Mucosa of rectum (tissue), 2 donors: ENCODE measurements at regions not wholly inside any gene's neighbourhood (a gene's known extent, or its start where the extent isn't known, plus 50 kb on each side); places are given as distances from the start of the nearest gene placed in this dataset.

Source experiments
- H3K27ac ChIP-seq, 2 donors: one replicate each; pipeline ENCODE4 v1.7.0; 2013; ENCODE audit warnings: inconsistent platforms in 2 of 2, low read depth in 2 of 2, low read length in 2 of 2
- H3K27me3 ChIP-seq, 2 donors: one replicate each; pipeline ENCODE4 v1.7.0; 2013; ENCODE audit warnings: low read length in 2 of 2; ENCODE audit not compliant: control insufficient read depth in 2 of 2, insufficient read depth in 2 of 2
- H3K36me3 ChIP-seq, 2 donors: one replicate each; pipeline ENCODE4 v1.7.0; 2013; ENCODE audit warnings: low read length in 2 of 2; ENCODE audit not compliant: control insufficient read depth in 2 of 2, insufficient read depth in 2 of 2
- H3K4me1 ChIP-seq, 2 donors: one replicate each; pipeline ENCODE4 v1.7.0; 2013; ENCODE audit warnings: low read length in 2 of 2, mild to moderate bottlenecking in 1 of 2; ENCODE audit not compliant: control insufficient read depth in 2 of 2, insufficient read depth in 2 of 2
- H3K4me3 ChIP-seq, 2 donors: one replicate each; pipeline ENCODE4 v1.7.0; 2013; ENCODE audit warnings: low read length in 2 of 2
- H3K9ac ChIP-seq, 2 donors: one replicate each; pipeline ENCODE4 v1.7.0; 2013; ENCODE audit warnings: low read length in 2 of 2, low read depth in 1 of 2, mild to moderate bottlenecking in 1 of 2
- H3K9me3 ChIP-seq, 2 donors: one replicate each; pipeline ENCODE4 v1.7.0; 2013; ENCODE audit warnings: low read length in 2 of 2; ENCODE audit not compliant: control insufficient read depth in 2 of 2
- donor health status: healthy.
- donor health status: Normal muscosa, but diverticular disease.

- H3K9ac ChIP-seq = no peak overlapping the region
- no peak overlapping the region for H3K4me3 ChIP-seq
- H3K9me3 ChIP-seq = no peaks in the 10 kb centered on the region
- H3K27me3 ChIP-seq = no peaks in the 10 kb centered on the region
- H3K4me1 ChIP-seq = peaks cover 4 to 18% of the 10 kb centered on the region in 2 donors
- no peaks in the 10 kb centered on the region for H3K36me3 ChIP-seq
- peak overlapping the region in 1 of 2 donors; percentile 21 for H3K27ac ChIP-seq
These were observed 244.2 kb upstream of the JUN start for GRCh38 chr1:59028048-59028447.

- Histone ChIP-seq H3K4me3 (no peak overlapping the region), H3K9ac (no peak overlapping the region), H3K27ac (no peak overlapping the region), H3K36me3 (no peaks in the 10 kb centered on the region), H3K27me3 (no peaks in the 10 kb centered on the region), H3K9me3 (no peaks in the 10 kb centered on the region), H3K4me1 (peaks cover 4 to 18% of the 10 kb centered on the region in 2 donors)
These were observed 245.7 kb upstream of the JUN start for GRCh38 chr1:59029411-59030167.

- Histone ChIP-seq H3K36me3 (no peaks in the 10 kb centered on the region), H3K4me1 (peaks cover 4 to 14% of the 10 kb centered on the region in 2 donors), H3K27ac (no peak overlapping the region), H3K4me3 (no peak overlapping the region), H3K9me3 (no peaks in the 10 kb centered on the region), H3K9ac (no peak overlapping the region), H3K27me3 (no peaks in the 10 kb centered on the region)
These were observed 248.4 kb upstream of the JUN start for GRCh38 chr1:59032228-59032627.

GRCh38 chr1:59033761-59034160 lies 249.9 kb upstream of the JUN start:
- no peaks in the 10 kb centered on the region for H3K36me3 ChIP-seq
- no peaks in the 10 kb centered on the region for H3K27me3 ChIP-seq
- H3K4me1 ChIP-seq = peaks cover 0 to 5% of the 10 kb centered on the region in 2 donors
- no peaks in the 10 kb centered on the region for H3K9me3 ChIP-seq
- H3K9ac ChIP-seq = no peak overlapping the region
- H3K4me3 ChIP-seq = no peak overlapping the region
- H3K27ac ChIP-seq = no peak overlapping the region

GRCh38 chr1:59034925-59035324 lies 251.1 kb upstream of the JUN start:
- no peak overlapping the region for H3K4me3 ChIP-seq
- H3K9ac ChIP-seq = no peak overlapping the region
- no peaks in the 10 kb centered on the region for H3K27me3 ChIP-seq
- no peaks in the 10 kb centered on the region for H3K36me3 ChIP-seq
- H3K27ac ChIP-seq = no peak overlapping the region
- peaks cover 0 to 3% of the 10 kb centered on the region in 2 donors for H3K4me1 ChIP-seq
- no peaks in the 10 kb centered on the region for H3K9me3 ChIP-seq

- H3K4me3 ChIP-seq = no peak overlapping the region
- H3K36me3 ChIP-seq = no peaks in the 10 kb centered on the region
These were observed 255.7 kb upstream of the JUN start for GRCh38 chr1:59039551-59039950.

GRCh38 chr1:59040486-59040885 lies 256.4 kb upstream of the FGGY start:
- no peak overlapping the region for H3K9ac ChIP-seq

More at GRCh38 chr1:59039551-59039950, 255.7 kb upstream of the JUN start:
- Histone ChIP-seq H3K9me3 (no peaks in the 10 kb centered on the region), H3K4me1 (peaks cover 0 to 9% of the 10 kb centered on the region in 2 donors), H3K27ac (no peak overlapping the region), H3K27me3 (no peaks in the 10 kb centered on the region), H3K9ac (no peak overlapping the region)

GRCh38 chr1:59041646-59042277 lies 255.1 kb upstream of the FGGY start:
- no peaks in the 10 kb centered on the region for H3K36me3 ChIP-seq
- H3K4me3 ChIP-seq = no peak overlapping the region
- H3K9ac ChIP-seq = no peak overlapping the region
- H3K4me1 ChIP-seq = peaks cover 0 to 18% of the 10 kb centered on the region in 2 donors
- H3K27me3 ChIP-seq = no peaks in the 10 kb centered on the region
- H3K9me3 ChIP-seq = no peaks in the 10 kb centered on the region
- H3K27ac ChIP-seq = no peak overlapping the region

More at GRCh38 chr1:59040486-59040885, 256.4 kb upstream of the FGGY start:
- no peaks in the 10 kb centered on the region for H3K36me3 ChIP-seq
- no peaks in the 10 kb centered on the region for H3K27me3 ChIP-seq
- H3K4me3 ChIP-seq = no peak overlapping the region
- H3K9me3 ChIP-seq = no peaks in the 10 kb centered on the region
- H3K27ac ChIP-seq = no peak overlapping the region
- peaks cover 0 to 15% of the 10 kb centered on the region in 2 donors for H3K4me1 ChIP-seq

GRCh38 chr1:59043796-59044195 lies 253.1 kb upstream of the FGGY start:
- H3K9me3 ChIP-seq = no peaks in the 10 kb centered on the region
- no peak overlapping the region for H3K4me3 ChIP-seq
- H3K27ac ChIP-seq = no peak overlapping the region
- H3K4me1 ChIP-seq = peaks cover 3 to 20% of the 10 kb centered on the region in 2 donors
- no peaks in the 10 kb centered on the region for H3K36me3 ChIP-seq
- no peaks in the 10 kb centered on the region for H3K27me3 ChIP-seq
- H3K9ac ChIP-seq = no peak overlapping the region

GRCh38 chr1:59044535-59045121 lies 252.3 kb upstream of the FGGY start:
- H3K9me3 ChIP-seq = no peaks in the 10 kb centered on the region
- no peaks in the 10 kb centered on the region for H3K27me3 ChIP-seq
- no peak overlapping the region for H3K9ac ChIP-seq
- H3K4me3 ChIP-seq = no peak overlapping the region
- no peaks in the 10 kb centered on the region for H3K36me3 ChIP-seq
- H3K27ac ChIP-seq = peak overlapping the region; percentile 6 to 16
- H3K4me1 ChIP-seq = peaks cover 3 to 20% of the 10 kb centered on the region in 2 donors
